Heart left ventricle (tissue), 13 donors: ENCODE measurements at regions not wholly inside any gene's neighbourhood (a gene's known extent, or its start where the extent isn't known, plus 50 kb on each side); places are given as distances from the start of the nearest gene placed in this dataset.

Experiments used
- POLR2A ChIP-seq, 2 donors: fragments of 450-650 bp; IDR thresholded peaks; one replicate each; pipeline ENCODE4 v1.6.1; 2017; ENCODE audit warnings: antibody characterized with exemption in 2 of 2, mild to moderate bottlenecking in 2 of 2, moderate library complexity in 2 of 2
- TF ChIP-seq, protein P1 (sequence below), 12 donors: fragments of 200-600 bp; sonication (generic) in 4 of 12; IDR thresholded peaks; one replicate each; pipeline versions ENCODE4 v1.5.0 to v1.8.0; 2018 to 2022; ENCODE audit warnings: antibody characterized with exemption in 12 of 12, mild to moderate bottlenecking in 5 of 12
- donor health status: ischemic (EF 13 %, LVEDD 7.1; RV severe dilation, severe dysfunction).
- donor health status: DM: no; HTN: yes; CAD: no.
- donor health status: DM: no; HTN: no; CAD: no.
- donor health status: ischemic (EF 25% LVEDD 6.9; RV normal size, moderate dysfunction).
- donor health status: ischemic (EF 25% LVEDD 5.7; RV mildly dilated, moderate dysfunction).
- donor health status: ischemic (EF 35%, LVEDD 5.7; RV mildly dilated, moderate dysfunction).
- donor health status: nonischemic (EF 11% LVEDD 7.7; RV severe dilation, severe dysfunction).
- donor health status: DM: yes; HTN: yes; CAD: no.
- donor health status: PGD.
- donor health status: ischemic (EF 29% LVEDD 5.4; RV normal size, mild dysfunction).
- donor health status: nonischemic (EF 23%, LVEDD 6.1; RV moderate dilation, normal function).

DNA sequence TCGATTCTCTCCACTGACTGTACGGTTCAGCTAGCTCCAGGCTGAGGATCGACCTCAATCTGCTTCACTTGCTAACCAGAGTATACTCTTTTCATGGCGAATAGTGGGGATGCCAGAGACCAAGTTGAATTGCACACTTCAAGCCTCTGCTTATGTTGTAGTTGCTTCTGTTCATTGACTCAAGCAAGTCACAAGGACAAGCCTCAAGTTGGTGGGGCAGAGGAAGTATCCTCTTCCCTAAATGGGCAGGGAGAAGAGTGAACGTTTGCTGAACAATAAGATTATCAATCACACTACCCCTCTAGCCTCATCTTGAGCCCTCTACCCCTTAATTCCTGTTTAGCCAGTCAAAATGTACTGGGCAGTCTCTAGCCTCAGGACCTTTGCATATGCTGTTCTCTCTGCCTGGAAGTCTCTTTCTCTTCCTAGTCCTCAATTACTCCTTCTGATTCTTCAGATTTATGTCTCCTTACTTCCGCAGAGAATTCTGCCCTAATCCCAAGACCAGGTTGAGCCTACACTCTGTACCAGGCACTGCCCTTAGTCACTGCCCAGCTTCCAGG, 390.4 kb upstream of the PROK2 start:
- TF ChIP-seq, protein P1, sequence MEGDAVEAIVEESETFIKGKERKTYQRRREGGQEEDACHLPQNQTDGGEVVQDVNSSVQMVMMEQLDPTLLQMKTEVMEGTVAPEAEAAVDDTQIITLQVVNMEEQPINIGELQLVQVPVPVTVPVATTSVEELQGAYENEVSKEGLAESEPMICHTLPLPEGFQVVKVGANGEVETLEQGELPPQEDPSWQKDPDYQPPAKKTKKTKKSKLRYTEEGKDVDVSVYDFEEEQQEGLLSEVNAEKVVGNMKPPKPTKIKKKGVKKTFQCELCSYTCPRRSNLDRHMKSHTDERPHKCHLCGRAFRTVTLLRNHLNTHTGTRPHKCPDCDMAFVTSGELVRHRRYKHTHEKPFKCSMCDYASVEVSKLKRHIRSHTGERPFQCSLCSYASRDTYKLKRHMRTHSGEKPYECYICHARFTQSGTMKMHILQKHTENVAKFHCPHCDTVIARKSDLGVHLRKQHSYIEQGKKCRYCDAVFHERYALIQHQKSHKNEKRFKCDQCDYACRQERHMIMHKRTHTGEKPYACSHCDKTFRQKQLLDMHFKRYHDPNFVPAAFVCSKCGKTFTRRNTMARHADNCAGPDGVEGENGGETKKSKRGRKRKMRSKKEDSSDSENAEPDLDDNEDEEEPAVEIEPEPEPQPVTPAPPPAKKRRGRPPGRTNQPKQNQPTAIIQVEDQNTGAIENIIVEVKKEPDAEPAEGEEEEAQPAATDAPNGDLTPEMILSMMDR (IDR thresholded peaks at IDR 0.05), result no peak
- TF ChIP-seq POLR2A (IDR thresholded peaks at IDR 0.05), result no peak
